NB4 (cell line): ENCODE measurements at regions not wholly inside any gene's neighbourhood (a gene's known extent, or its start where the extent isn't known, plus 50 kb on each side); places are given as distances from the start of the nearest gene placed in this dataset.
"Not testable (repeated sequence)": the region's sequence is repeated elsewhere in the genome, so short reads cannot be mapped to it uniquely, and the experiment has no call there.

ENCODE experiments used
- DNase-seq: peaks from one replicate; pipeline ENCODE4 v3.0.0; 2010; ENCODE audit warnings: low read depth
- H3K4me3 ChIP-seq: one replicate; pipeline ENCODE4 v1.5.1; 2011; ENCODE audit warnings: mild to moderate bottlenecking, low read depth, low read length, moderate library complexity
- MAX ChIP-seq: IDR thresholded peaks from 2 replicates; pipeline ENCODE4 v1.6.1; 2011; ENCODE audit warnings: low read depth, low read length
- MYC ChIP-seq: IDR thresholded peaks from 2 replicates; pipeline ENCODE4 v1.6.1; 2011; ENCODE audit warnings: low read depth, low read length
- POLR2A ChIP-seq: IDR thresholded peaks from 2 replicates; pipeline ENCODE4 v1.6.1; 2011; ENCODE audit warnings: mild to moderate bottlenecking; ENCODE audit not compliant: insufficient read length; ENCODE audit errors: extremely low read depth
- TF ChIP-seq, protein P1 (sequence below): IDR thresholded peaks from one replicate; pipeline ENCODE4 v1.5.1; 2012; ENCODE audit warnings: low read depth, low read length

DNA sequence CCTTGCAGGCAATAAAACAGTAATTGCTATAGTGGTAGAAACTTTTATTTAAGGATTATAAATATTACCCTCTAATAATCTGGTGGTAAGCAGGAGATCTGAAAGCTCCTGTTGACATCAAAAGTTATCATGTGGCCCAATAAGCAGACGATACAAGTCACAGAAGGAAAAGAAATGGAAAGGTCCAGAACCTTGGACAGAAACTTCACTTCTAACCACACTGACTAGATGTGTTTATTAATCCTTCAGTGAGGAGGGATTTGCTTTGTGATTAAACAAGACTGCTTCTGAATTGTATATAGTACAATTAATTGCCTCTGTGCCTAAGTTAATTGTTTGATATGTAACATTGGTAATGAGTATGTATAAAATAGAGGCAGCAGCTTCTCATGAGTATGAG is 652.7 kb upstream of the MIS18BP1 start:
- no peak for DNase-seq
- TF ChIP-seq, protein P1, sequence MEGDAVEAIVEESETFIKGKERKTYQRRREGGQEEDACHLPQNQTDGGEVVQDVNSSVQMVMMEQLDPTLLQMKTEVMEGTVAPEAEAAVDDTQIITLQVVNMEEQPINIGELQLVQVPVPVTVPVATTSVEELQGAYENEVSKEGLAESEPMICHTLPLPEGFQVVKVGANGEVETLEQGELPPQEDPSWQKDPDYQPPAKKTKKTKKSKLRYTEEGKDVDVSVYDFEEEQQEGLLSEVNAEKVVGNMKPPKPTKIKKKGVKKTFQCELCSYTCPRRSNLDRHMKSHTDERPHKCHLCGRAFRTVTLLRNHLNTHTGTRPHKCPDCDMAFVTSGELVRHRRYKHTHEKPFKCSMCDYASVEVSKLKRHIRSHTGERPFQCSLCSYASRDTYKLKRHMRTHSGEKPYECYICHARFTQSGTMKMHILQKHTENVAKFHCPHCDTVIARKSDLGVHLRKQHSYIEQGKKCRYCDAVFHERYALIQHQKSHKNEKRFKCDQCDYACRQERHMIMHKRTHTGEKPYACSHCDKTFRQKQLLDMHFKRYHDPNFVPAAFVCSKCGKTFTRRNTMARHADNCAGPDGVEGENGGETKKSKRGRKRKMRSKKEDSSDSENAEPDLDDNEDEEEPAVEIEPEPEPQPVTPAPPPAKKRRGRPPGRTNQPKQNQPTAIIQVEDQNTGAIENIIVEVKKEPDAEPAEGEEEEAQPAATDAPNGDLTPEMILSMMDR, result no peak
- TF ChIP-seq MYC (no peak), MAX (no peak), POLR2A (no peak)
- no peak overlapping the region for H3K4me3 ChIP-seq

- H3K4me3 ChIP-seq, result no peak overlapping the region
- DNase-seq, result no peak
- TF ChIP-seq MAX (no peak), MYC (no peak), POLR2A (no peak)
- TF ChIP-seq, protein P1, result no peak
Observed at GRCh38 chr14:45904314-45904713, 651.3 kb upstream of the MIS18BP1 start.

DNA sequence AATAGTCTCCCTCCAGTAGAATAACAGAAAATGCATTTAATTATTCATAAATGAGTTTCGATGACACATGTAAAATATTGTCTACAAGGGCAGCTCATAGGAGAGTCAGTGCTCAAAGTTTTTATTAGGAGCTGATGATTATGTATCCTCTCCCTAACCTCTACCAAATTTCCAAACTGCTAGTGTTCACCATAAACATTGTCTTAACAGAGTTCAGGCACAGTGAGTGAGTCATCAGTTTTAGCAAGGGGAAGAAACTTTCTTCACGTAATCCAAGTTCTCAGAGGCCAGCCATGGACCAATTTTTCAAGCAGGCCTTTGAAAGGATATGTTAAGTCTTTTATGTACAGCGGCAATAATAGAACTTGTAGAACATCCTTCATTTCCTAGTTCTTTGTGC is 649.2 kb upstream of the MIS18BP1 start:
- peak; percentile 1 for DNase-seq
- no peak for TF ChIP-seq POLR2A
- TF ChIP-seq MYC, result no peak

GRCh38 chr14:45897439-45897838 is 644.4 kb upstream of the MIS18BP1 start:
- no peak for DNase-seq
- no peak for TF ChIP-seq MAX

More for the DNA sequence above, 649.2 kb upstream of the MIS18BP1 start:
- no peak overlapping the region for H3K4me3 ChIP-seq

GRCh38 chr14:45893127-45893526 is 640.1 kb upstream of the MIS18BP1 start:
- no peak overlapping the region for H3K4me3 ChIP-seq
- no peak for DNase-seq
- TF ChIP-seq MAX (no peak), MYC (no peak), POLR2A (no peak)
- TF ChIP-seq, protein P1, result no peak

More at GRCh38 chr14:45897439-45897838, 644.4 kb upstream of the MIS18BP1 start:
- H3K4me3 ChIP-seq, result no peak overlapping the region

DNA sequence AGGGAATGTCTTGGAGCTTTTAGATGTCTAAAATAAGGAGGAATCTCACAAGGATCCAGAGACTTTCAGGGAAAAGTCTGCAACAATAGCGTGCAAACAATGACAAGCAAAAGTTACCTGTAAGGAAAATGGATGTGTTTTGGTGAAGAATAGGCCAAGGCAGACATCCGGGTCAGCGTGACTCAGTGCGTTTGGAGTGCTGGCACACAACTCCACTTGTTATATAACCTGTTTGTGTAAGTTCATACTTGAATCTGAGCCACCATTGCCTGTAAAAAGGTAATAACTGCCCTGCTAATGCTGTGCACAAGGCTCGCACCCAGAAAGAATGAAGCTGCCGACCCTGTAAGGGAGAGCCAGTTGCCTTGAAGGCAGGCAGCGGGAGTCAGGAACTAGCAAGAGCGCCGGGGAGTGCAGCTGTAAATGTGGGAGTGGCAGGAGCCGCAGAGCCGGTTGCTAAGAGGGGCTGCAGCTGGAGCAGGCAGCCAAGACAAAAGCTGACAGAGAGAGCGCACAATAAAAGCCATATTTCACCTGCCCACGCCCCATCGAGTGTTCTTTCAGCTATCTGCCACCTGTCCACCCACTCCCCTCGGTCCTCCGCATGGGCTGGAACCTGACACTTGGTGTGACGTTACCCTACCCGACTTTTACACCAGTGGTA is 638.5 kb upstream of the MIS18BP1 start:
- no peak for TF ChIP-seq MYC
- TF ChIP-seq MAX, result no peak
- TF ChIP-seq, protein P1, result no peak
- TF ChIP-seq POLR2A, result no peak

GRCh38 chr14:45888766-45889285 is 635.8 kb upstream of the MIS18BP1 start:
- H3K4me3 ChIP-seq, DNase-seq: not testable (repeated sequence)

More for the DNA sequence above, 638.5 kb upstream of the MIS18BP1 start:
- peak; percentile 1 for DNase-seq
- H3K4me3 ChIP-seq, result no peak overlapping the region
